Fibroblast of mammary gland (primary cell): ENCODE measurements at regions not wholly inside any gene's neighbourhood (a gene's known extent, or its start where the extent isn't known, plus 50 kb on each side); places are given as distances from the start of the nearest gene placed in this dataset.

Experiments used
- DNase-seq: peaks from one replicate; pipeline ENCODE4 v3.0.0-alpha.2; 2010; ENCODE audit warnings: low read depth
- H3K4me3 ChIP-seq: 2 replicates; pipeline ENCODE4 v1.5.1; 2011; ENCODE audit warnings: low read depth, mild to moderate bottlenecking, low read length, moderate library complexity; ENCODE audit not compliant: control insufficient read depth
- CTCF ChIP-seq: conservative IDR thresholded peaks from 2 replicates; pipeline ENCODE4 v1.5.1; 2011; ENCODE audit warnings: low read depth, low read length, inconsistent platforms; ENCODE audit not compliant: control insufficient read depth, insufficient read depth

DNA sequence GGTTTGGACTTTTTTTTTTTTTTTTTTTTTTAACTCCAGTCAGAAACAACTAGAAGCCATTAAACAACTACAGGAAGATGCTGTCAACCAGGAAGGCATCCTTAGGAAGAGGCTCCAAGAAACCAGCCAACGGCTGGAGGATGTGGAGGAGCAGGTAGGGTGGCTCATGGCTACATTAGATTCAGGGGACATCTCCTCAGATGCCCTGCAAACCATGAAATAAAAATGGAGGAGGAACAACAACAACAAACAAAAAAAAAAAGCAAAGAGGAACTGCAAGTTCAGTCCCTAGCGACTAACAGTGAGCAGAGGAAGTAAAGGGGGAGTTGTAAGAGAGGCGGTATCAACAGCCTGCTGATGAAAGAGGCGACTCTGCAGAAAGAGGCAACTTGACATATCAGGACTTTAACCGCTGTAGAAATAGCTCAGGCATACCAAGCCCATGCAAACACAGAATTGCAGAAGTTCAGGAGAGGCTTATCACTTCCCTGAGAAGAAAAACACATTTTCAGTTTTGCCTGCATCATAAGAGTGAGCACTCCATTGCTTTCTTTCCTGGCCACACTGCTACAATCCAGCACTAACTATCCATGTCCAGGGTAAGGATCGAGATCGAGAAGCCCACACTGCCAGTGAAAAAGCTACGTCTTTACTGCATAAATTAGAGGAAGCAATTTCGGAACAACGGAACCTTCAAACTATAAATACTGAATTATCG lies 103.5 kb upstream of the BCAT1 start:
- TF ChIP-seq CTCF, result no peak
- no peak for DNase-seq
- H3K4me3 ChIP-seq, result no peak overlapping the region

- no peak for DNase-seq
- no peak for TF ChIP-seq CTCF
- no peak overlapping the region for H3K4me3 ChIP-seq
These were observed 102.8 kb upstream of the BCAT1 start for GRCh38 chr12:25051656-25052195.

DNA sequence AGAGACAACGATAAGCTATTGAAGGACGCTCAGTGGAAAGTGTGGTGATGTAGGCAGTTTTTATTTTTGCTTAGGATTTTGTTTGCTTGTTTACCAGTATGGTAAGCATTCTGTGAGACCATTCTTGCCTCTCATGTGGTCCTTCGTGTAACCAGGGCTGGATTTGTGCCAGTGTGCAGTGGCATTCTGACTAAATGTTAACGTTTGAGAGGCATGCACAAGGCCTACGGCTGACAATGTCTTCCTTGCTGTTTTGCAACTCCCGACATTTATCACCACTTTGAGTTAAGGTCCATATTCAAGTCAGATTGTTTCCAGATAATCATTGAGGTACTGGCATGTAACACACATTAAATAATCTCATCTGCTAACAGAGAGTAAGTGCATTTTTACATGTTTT lies 102.3 kb upstream of the BCAT1 start:
- TF ChIP-seq CTCF, result no peak
- no peak for DNase-seq
- no peak overlapping the region for H3K4me3 ChIP-seq

DNA sequence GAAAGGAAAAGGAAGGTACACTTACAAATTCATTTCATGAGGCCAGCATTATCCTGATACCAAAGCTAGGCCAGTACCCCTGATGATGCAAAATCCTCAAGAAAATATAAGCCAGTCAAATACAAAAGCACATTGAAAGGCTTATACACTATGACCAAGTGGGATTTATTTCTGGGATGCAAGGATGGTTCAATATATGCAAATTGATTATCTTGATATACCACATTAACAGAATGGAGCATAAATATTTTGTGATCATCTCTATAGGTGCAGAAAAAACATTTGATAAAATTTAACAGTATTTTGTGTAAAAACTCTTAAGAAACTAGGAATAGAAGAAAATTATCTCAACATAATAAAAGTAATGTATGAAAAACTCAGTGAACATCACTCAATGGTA lies 97.0 kb upstream of the BCAT1 start:
- H3K4me3 ChIP-seq, result no peak overlapping the region
- DNase-seq, result no peak
- TF ChIP-seq CTCF, result no peak

- TF ChIP-seq CTCF, result no peak
- peak; percentile 13 for DNase-seq
- H3K4me3 ChIP-seq, result no peak overlapping the region
These were observed 92.3 kb upstream of the BCAT1 start for GRCh38 chr12:25041006-25041741.

GRCh38 chr12:25040593-25040992 lies 91.7 kb upstream of the BCAT1 start:
- TF ChIP-seq CTCF, result no peak
- no peak for DNase-seq
- H3K4me3 ChIP-seq, result no peak overlapping the region
